ENCODE measurements at regions not wholly inside any gene's neighbourhood (a gene's known extent, or its start where the extent isn't known, plus 50 kb on each side); places are given as distances from the start of the nearest gene placed in this dataset.

DNA sequence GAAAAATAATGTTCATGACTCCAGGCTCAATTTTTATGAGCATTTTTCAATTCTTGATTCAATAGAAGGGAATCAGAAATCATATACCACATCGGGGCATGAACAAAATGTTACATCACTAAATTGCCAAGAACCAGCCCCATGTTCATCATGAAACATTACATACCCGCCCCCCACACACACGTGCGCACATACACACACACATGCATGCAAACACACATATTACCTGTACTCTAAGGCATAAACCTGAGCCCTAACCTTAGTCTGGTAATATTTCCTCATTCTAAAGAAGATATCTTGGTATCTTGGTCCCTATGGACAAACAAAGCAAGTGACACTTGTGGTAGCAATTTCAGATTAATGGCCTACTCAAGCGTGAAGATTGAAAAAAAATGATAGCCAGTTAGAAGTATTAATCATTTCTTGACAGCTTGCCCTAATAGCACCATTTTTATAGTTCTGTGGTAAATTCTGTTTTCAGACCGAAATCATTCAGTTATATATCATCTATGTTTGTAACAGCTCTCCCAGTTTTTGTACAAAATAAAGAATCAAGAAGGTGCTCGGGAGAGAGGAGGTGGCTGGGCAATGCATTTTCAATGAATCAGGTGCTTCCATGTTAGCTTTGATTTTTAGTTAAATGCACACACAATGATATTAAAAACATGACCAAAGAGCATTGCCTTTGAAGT lies 95.4 kb upstream of the DOK5 start:
- Mint-ChIP-seq H3K27ac (no peak overlapping the region), H3K9me3 (peaks cover 0 to 7% of the 10 kb centered on the region in 2 donors), H3K36me3 (peaks cover 0 to 12% of the 10 kb centered on the region in 2 donors)
- DNase-seq (ENCODE audit: low spot score in 2 of 2) (no peak), ATAC-seq (no peak)

DNA sequence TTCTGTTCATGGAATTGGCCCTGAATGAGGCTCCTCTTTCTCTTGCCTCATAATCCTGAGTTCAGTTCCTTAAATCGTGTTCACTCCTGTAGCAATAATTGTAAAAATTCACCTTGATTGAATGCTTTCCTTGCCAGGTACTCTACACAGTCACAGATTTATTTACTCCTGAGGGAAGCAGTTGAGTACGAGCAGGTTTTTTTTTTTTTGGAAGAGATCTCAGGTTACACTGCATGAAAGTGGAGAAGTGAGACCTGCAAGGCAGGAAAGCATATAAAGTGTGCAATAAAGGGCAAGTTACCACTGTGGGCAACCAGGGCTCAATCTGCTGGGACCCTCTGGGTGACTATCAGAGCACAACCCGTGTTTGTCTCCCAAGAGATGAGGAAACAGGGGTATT lies 93.0 kb upstream of the DOK5 start:
- peaks cover 0 to 12% of the 10 kb centered on the region in 2 donors for H3K36me3 Mint-ChIP-seq
- DNase-seq (ENCODE audit: low spot score in 2 of 2): no peak
- peaks cover 0 to 7% of the 10 kb centered on the region in 2 donors for H3K9me3 Mint-ChIP-seq
- no peak for ATAC-seq
- no peak overlapping the region for H3K27ac Mint-ChIP-seq

DNA sequence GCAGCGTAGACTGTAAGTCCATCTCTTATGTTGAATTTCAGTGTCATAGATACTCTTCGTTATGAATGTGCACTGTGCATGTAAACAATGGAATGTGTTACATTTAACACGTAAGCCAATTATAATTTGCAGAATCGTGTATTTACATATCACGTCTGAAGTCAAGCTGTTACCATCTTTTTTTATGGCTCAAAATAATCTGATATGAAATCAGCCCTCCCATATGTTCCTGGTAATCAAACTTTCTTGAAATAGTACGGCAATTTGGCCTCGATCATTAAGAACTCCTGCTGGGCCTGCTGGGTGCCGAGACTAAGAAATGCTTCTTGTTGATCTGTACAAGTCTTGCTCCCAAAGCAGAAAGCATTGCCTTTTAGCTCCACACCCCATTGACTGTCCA lies 89.6 kb upstream of the DOK5 start:
- peaks cover 0 to 7% of the 10 kb centered on the region in 2 donors for H3K9me3 Mint-ChIP-seq
- no peak for ATAC-seq
- peaks cover 0 to 12% of the 10 kb centered on the region in 2 donors for H3K36me3 Mint-ChIP-seq
- no peak overlapping the region for H3K27ac Mint-ChIP-seq
- DNase-seq (ENCODE audit: low spot score in 2 of 2): no peak

DNA sequence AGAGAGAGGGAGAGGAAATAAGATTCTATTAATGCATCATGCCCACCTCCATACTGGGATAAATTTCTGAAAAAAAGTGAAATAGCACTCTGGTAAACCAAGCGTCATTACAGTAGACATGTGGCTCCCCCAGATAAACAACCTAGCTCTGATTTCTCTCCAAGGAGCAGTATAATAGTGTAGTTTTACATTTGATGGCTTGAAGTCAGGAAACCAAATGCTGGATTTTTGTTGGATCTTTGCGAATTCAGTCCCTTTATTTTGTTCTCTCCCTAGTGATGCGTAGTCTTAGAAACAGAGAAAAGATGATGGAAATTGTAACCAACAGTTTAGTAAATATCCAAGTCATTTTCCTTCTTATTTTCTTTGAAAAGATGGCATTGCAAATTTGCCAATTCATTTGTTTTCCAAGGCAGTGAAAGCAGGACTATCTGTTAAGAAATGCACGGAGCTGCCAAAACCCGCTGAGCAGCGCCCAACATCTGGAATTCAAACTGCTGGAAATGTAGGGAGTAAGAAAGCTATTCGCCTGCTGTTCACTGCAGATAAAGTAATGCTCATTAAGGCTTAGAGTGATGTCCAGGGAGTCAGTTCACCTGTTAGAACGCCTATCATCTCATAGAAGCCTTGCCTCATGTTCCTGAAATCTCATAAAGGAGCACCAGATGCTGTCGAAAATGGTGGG lies 85.7 kb upstream of the DOK5 start:
- Mint-ChIP-seq H3K9me3 (no peaks in the 10 kb centered on the region), H3K27ac (no peak overlapping the region), H3K36me3 (no peaks in the 10 kb centered on the region)
- ATAC-seq (no peak), DNase-seq (ENCODE audit: low spot score in 2 of 2) (no peak)

DNA sequence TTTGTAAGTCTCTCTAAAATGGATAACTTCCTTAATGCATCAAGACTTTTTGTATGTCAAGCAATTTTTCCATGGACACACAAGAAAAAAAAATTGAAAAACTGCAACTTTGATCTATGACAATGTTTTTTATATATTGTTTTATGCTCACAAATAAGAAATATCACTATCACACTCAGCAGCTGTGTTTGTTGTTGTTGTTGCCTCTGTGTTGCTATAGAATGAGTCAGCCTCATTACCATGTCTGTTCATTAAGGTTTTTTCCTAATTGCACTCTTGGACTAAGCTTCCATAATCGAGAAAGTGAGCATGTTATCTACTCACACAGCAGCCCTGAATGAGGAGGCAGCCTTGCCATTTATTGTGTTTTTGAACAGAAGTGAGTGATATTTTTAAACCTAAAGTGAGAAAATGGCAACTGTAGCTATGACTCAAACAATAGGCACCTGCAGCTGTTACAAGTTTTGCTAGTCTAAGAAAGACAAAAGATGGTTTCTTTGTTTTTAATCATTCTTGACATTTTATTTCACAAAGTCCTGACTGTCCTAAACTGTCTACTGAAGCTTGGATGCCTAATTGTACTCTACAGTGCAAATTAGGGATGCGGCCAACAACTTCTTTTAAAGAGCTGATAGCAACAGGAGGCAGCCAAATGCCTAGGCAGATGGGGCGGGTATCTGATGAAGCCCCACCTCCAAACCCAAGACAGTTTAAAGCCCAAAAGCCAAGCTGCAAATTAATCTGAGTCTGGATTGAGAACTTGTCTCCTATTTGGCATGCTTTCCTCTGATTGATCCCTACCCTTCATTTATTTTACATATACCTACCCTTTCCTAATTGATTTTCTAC lies 77.9 kb upstream of the DOK5 start:
- peak in 1 of 2 donors; percentile 22 for ATAC-seq
- Mint-ChIP-seq H3K27ac (no peak overlapping the region), H3K9me3 (peaks cover 0 to 7% of the 10 kb centered on the region in 2 donors), H3K36me3 (peaks cover 0 to 4% of the 10 kb centered on the region in 2 donors)
- no peak for DNase-seq (ENCODE audit: low spot score in 2 of 2)

DNA sequence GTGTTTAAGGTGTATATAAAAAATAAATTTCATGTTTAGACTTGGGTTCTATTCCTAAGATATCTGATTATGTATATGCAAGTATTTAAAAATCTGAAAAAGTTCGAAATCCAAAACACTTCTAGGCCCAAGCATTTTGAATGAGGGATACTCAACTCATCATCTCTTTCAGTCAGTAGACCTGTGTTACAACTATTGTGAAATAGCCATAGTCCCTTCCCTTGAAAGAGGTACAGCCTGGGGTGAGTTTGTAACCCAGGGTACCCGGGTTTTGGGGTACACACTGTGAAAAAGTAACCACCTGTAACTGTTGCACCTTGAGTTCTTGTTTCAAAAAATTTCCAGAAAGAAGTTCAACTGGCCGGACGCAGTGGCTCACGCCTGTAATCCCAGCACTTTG lies 76.6 kb upstream of the DOK5 start:
- Mint-ChIP-seq H3K27ac (no peak overlapping the region), H3K36me3 (peaks cover 0 to 6% of the 10 kb centered on the region in 2 donors), H3K9me3 (peaks cover 0 to 8% of the 10 kb centered on the region in 2 donors)
- ATAC-seq (no peak), DNase-seq (ENCODE audit: low spot score in 2 of 2) (no peak)

DNA sequence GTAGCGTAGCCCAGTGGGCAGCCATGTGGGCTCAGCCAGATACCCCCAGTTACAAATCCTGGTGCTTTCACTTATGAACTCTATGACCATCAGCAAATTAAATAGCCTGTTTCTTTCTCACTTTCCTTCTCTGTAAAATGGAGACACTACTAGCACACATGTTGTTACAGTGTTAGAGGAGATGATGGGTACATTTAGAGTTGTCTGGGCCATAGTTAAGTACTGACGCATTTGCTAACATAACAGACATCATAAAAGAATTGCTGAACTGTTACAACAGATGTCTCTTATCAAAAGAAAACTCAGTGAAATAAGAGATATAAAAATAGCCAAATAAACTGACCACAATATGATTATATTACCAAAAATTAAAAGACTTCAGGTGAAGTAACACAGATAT lies 69.9 kb upstream of the DOK5 start:
- no peak for DNase-seq (ENCODE audit: low spot score in 2 of 2)
- Mint-ChIP-seq H3K9me3 (peaks cover 0 to 8% of the 10 kb centered on the region in 2 donors), H3K36me3 (peaks cover 0 to 6% of the 10 kb centered on the region in 2 donors), H3K27ac (no peak overlapping the region)
- ATAC-seq: no peak

DNA sequence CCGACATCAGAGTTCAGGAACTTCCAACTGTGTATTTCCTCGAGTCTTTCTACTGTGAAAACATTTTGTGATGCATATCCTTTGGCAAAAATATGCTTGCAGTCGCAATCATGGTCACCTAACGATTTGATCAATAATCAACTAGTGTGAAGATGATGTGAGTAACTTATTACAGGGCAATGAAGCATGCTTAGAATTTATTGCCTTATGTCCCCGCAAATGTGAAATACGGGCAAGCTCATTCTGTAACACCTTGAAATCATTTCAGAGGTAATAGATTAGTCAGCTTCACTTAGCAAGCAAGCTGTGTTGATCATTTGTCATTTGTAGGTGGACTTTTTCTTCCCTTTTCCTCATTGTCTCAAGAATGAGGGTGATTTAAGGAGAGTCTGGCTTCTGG lies 67.9 kb upstream of the DOK5 start:
- no peak for DNase-seq (ENCODE audit: low spot score in 2 of 2)
- H3K9me3 Mint-ChIP-seq: peaks cover 0 to 8% of the 10 kb centered on the region in 2 donors
- ATAC-seq: no peak
- no peak overlapping the region for H3K27ac Mint-ChIP-seq
- H3K36me3 Mint-ChIP-seq: peaks cover 0 to 6% of the 10 kb centered on the region in 2 donors

DNA sequence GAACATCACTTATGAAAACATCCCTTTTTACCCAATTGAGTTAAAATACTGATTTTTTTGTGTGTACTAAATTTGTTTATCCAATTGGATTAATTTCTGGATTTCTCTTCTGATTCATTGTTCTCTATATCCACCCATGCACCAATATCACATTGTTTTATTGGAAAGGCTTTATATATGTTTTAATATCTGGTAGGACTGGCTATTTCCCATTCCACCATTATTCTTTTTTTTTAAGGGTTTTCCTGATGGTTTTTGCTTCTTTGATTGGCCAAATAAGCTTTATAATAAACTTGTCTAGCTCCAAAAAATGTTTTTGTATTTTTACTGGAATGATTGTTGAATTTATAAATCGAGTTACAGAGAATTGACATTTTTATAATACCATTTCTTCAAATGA lies 59.4 kb upstream of the DOK5 start:
- no peak for ATAC-seq
- Mint-ChIP-seq H3K36me3 (peaks cover 0 to 9% of the 10 kb centered on the region in 2 donors), H3K9me3 (peaks cover 0 to 12% of the 10 kb centered on the region in 2 donors), H3K27ac (no peak overlapping the region)
- no peak for DNase-seq (ENCODE audit: low spot score in 2 of 2)

DNA sequence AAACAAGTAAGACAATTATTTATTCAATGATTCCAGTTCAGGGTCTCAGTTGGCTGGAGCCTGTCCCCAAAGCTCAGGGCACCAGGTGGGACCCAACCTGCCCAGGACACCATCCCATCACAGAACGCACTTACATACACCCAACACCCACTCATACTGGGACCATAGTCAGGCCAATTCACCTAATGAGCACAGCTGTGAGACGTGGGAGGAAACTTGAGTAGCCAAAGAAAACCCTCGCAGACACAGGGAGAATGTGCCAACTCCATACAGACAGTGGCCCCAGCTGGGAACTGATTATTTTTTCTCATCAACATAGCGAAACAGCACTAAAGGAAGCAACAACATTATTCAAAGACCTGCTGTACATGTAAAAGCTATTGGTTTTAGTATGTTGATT lies 58.6 kb upstream of the DOK5 start:
- peaks cover 0 to 9% of the 10 kb centered on the region in 2 donors for H3K36me3 Mint-ChIP-seq
- no peak for DNase-seq (ENCODE audit: low spot score in 2 of 2)
- H3K9me3 Mint-ChIP-seq: peaks cover 0 to 12% of the 10 kb centered on the region in 2 donors
- H3K27ac Mint-ChIP-seq: no peak overlapping the region
- ATAC-seq: no peak

DNA sequence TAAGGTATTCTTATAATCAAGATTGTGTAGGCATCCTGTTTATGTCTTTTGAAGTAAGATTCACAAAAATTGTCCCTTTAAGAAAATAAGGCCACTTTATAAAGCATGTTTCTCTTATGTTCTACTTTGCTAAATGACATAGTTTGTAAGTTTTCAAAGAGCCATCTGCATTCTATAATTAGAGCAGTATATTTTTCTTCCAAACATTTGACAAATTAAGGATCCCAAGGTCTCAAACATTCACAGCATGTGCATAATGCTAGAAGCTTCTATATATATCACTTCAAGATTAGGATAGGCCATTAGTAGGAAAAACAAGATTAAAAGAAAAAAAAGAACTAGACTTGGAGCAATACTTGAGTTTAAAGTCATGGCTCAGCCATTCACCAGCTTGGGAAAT lies 55.9 kb upstream of the DOK5 start:
- DNase-seq (ENCODE audit: low spot score in 2 of 2) (no peak), ATAC-seq (no peak)
- H3K36me3 Mint-ChIP-seq: peaks cover under 1 to 9% of the 10 kb centered on the region in 2 donors
- H3K27ac Mint-ChIP-seq: no peak overlapping the region
- peaks cover 4 to 17% of the 10 kb centered on the region in 2 donors for H3K9me3 Mint-ChIP-seq

All from activated naive CD4-positive, alpha-beta T cell treated with anti-CD3 and anti-CD28 coated beads, Interleukin-2, amount 50 U/mL, for 72 hours (primary cell).